Ectodermal cell (in vitro differentiated cells): ENCODE measurements at regions not wholly inside any gene's neighbourhood (a gene's known extent, or its start where the extent isn't known, plus 50 kb on each side); places are given as distances from the start of the nearest gene placed in this dataset.
"Not testable (repeated sequence)": the region's sequence is repeated elsewhere in the genome, so short reads cannot be mapped to it uniquely, and the experiment has no call there.

ENCODE experiments used
- H3K27ac ChIP-seq: 2 replicates; pipeline ENCODE4 v1.7.0; 2013; ENCODE audit warnings: mild to moderate bottlenecking, low read depth, low read length; ENCODE audit not compliant: insufficient read depth, poor library complexity, severe bottlenecking
- H3K27me3 ChIP-seq: 2 replicates; pipeline ENCODE4 v1.7.0; 2013; ENCODE audit warnings: mild to moderate bottlenecking, low read length; ENCODE audit not compliant: insufficient read depth, control insufficient read depth, poor library complexity, severe bottlenecking
- H3K36me3 ChIP-seq: one replicate; pipeline ENCODE4 v1.7.0; 2013; ENCODE audit warnings: low read length; ENCODE audit not compliant: control insufficient read depth, insufficient read depth
- H3K4me1 ChIP-seq: one replicate; pipeline ENCODE4 v1.7.0; 2013; ENCODE audit warnings: low read length; ENCODE audit not compliant: control insufficient read depth, insufficient read depth
- H3K4me3 ChIP-seq: 2 replicates; pipeline ENCODE4 v1.7.0; 2013; ENCODE audit warnings: low read depth, low read length, control low read depth; ENCODE audit not compliant: insufficient read depth
- H3K9me3 ChIP-seq: 2 replicates; pipeline ENCODE4 v1.7.0; 2013; ENCODE audit warnings: mild to moderate bottlenecking, low read length, moderate library complexity; ENCODE audit not compliant: control insufficient read depth
- WGBS, 2 experiments: methylation state at CpG; one replicate each; pipeline ENCODE4 v1.1.7; 2013; ENCODE audit warnings: missing lambda C conversion rate in 2 of 2; 5-methylcytosine and 5-hydroxymethylcytosine counted together

DNA sequence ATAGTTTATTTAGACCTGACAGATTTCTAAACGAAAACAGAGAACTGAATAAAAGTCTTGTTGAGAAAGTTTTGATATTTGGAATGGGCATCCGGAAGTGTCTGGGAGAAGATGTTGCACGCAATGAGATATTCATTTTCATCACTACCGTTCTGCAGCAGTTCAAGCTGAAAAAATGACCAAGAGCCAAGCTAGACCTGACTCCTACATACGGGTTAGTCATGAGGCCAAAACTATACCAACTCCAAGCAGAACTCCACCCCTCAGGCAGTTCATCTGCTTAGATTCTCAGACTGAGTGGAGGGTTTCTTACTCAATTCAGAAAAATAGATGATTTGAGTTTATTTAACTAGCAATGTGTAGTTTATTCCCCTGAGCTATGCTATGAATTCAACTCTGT, 95.4 kb upstream of the ANXA1 start:
- Histone ChIP-seq H3K36me3 (no peaks in the 10 kb centered on the region), H3K9me3 (no peaks in the 10 kb centered on the region), H3K4me1 (no peaks in the 10 kb centered on the region), H3K4me3 (no peak overlapping the region), H3K27ac (no peak overlapping the region), H3K27me3 (no peaks in the 10 kb centered on the region)
- 95 to 97% methylated on average over 5 of the region's 5 CpGs for WGBS, 2 experiments

GRCh38 chr9:73054091-73054490, 97.6 kb upstream of the ANXA1 start:
- no peak overlapping the region for H3K27ac ChIP-seq
- no peaks in the 10 kb centered on the region for H3K36me3 ChIP-seq

GRCh38 chr9:73053543-73053942, 98.1 kb upstream of the ANXA1 start:
- WGBS, 2 experiments = 83 to 86% methylated on average over 1 of the region's 1 CpG
- H3K4me3 ChIP-seq = no peak overlapping the region
- no peak overlapping the region for H3K27ac ChIP-seq
- no peaks in the 10 kb centered on the region for H3K36me3 ChIP-seq
- peaks cover 3% of the 10 kb centered on the region for H3K4me1 ChIP-seq
- H3K9me3 ChIP-seq = no peaks in the 10 kb centered on the region
- no peaks in the 10 kb centered on the region for H3K27me3 ChIP-seq

More at GRCh38 chr9:73054091-73054490, 97.6 kb upstream of the ANXA1 start:
- no peaks in the 10 kb centered on the region for H3K27me3 ChIP-seq
- no peak overlapping the region for H3K4me3 ChIP-seq
- no peaks in the 10 kb centered on the region for H3K9me3 ChIP-seq
- peaks cover 3% of the 10 kb centered on the region for H3K4me1 ChIP-seq

- 50 to 60% methylated on average over 4 of the region's 7 CpGs for WGBS, 2 experiments
- Histone ChIP-seq H3K4me3 (no peak overlapping the region), H3K9me3 (no peaks in the 10 kb centered on the region), H3K36me3 (no peaks in the 10 kb centered on the region), H3K27ac (no peak overlapping the region), H3K4me1 (peaks cover 3% of the 10 kb centered on the region), H3K27me3 (no peaks in the 10 kb centered on the region)
These were observed 98.2 kb upstream of the ALDH1A1 start for GRCh38 chr9:73050887-73051550.

- no peaks in the 10 kb centered on the region for H3K9me3 ChIP-seq
- no peak overlapping the region for H3K4me3 ChIP-seq
- no peaks in the 10 kb centered on the region for H3K36me3 ChIP-seq
- WGBS, 2 experiments = 69 to 87% methylated on average over 3 to 4 of the region's 5 CpGs
- H3K4me1 ChIP-seq = peaks cover 3% of the 10 kb centered on the region
- no peak overlapping the region for H3K27ac ChIP-seq
- H3K27me3 ChIP-seq = no peaks in the 10 kb centered on the region
These were observed 97.4 kb upstream of the ALDH1A1 start for GRCh38 chr9:73050065-73050816.

- no peaks in the 10 kb centered on the region for H3K9me3 ChIP-seq
These were observed 96.4 kb upstream of the ALDH1A1 start for GRCh38 chr9:73049280-73049679.

DNA sequence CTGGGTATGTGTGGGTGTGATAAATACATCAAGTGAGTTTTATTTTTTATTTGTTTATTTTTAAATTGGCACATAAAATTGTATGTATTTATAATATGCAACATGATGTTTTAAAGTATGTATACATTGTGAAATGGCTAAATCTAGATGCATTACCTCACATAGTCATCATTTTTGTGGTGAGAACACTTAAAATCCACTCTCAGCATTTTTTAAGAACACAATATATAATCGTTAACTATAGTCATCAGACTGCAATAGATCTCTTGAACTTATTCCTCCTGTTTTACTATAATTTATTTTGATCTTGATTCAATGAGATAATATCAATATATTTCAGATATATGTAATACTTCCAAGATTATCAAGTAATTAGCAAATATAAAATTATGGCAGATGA, 93.9 kb upstream of the ALDH1A1 start:
- H3K4me3 ChIP-seq = no peak overlapping the region
- H3K9me3 ChIP-seq = no peaks in the 10 kb centered on the region
- no peaks in the 10 kb centered on the region for H3K27me3 ChIP-seq
- 86 to 88% methylated on average over 1 of the region's 1 CpG for whole genome bisulfite sequencing, 2 experiments
- no peaks in the 10 kb centered on the region for H3K36me3 ChIP-seq
- H3K27ac ChIP-seq = no peak overlapping the region
- H3K4me1 ChIP-seq = peaks cover 3% of the 10 kb centered on the region

More at GRCh38 chr9:73049280-73049679, 96.4 kb upstream of the ALDH1A1 start:
- Histone ChIP-seq H3K4me1 (peaks cover 3% of the 10 kb centered on the region), H3K27ac (no peak overlapping the region), H3K27me3 (no peaks in the 10 kb centered on the region), H3K4me3 (no peak overlapping the region), H3K36me3 (no peaks in the 10 kb centered on the region)

GRCh38 chr9:73044776-73045175, 91.9 kb upstream of the ALDH1A1 start:
- not testable (repeated sequence) for H3K9me3 ChIP-seq, H3K27ac ChIP-seq, H3K4me1 ChIP-seq, H3K4me3 ChIP-seq, H3K27me3 ChIP-seq, H3K36me3 ChIP-seq
- WGBS, 2 experiments = 89 to 98% methylated on average over 3 to 4 of the region's 4 CpGs

DNA sequence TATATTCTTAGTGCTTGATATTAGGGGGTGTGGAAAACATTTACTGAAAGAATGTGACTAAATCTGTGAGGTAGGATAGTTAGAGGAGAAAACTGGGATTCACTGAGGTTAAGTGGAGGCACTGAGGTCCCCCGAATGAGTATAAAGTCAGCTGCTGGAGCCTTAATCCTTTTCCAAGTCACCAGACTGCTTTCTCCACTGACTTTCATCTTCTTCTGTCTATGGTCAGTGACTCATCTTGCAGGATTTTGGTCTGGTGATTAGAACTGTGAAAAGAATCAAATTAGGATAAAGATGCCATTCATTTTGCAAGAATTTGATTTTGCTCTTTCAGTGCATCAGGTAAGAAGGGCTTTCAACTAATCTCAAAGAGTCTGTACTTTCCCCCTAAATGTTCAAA, 89.3 kb upstream of the ALDH1A1 start:
- H3K27ac ChIP-seq = no peak overlapping the region
- 90 to 100% methylated on average over 1 of the region's 1 CpG for WGBS, 2 experiments
- peaks cover 7% of the 10 kb centered on the region for H3K4me1 ChIP-seq
- no peak overlapping the region for H3K4me3 ChIP-seq
- no peaks in the 10 kb centered on the region for H3K36me3 ChIP-seq
- H3K27me3 ChIP-seq = no peaks in the 10 kb centered on the region
- H3K9me3 ChIP-seq = no peaks in the 10 kb centered on the region

DNA sequence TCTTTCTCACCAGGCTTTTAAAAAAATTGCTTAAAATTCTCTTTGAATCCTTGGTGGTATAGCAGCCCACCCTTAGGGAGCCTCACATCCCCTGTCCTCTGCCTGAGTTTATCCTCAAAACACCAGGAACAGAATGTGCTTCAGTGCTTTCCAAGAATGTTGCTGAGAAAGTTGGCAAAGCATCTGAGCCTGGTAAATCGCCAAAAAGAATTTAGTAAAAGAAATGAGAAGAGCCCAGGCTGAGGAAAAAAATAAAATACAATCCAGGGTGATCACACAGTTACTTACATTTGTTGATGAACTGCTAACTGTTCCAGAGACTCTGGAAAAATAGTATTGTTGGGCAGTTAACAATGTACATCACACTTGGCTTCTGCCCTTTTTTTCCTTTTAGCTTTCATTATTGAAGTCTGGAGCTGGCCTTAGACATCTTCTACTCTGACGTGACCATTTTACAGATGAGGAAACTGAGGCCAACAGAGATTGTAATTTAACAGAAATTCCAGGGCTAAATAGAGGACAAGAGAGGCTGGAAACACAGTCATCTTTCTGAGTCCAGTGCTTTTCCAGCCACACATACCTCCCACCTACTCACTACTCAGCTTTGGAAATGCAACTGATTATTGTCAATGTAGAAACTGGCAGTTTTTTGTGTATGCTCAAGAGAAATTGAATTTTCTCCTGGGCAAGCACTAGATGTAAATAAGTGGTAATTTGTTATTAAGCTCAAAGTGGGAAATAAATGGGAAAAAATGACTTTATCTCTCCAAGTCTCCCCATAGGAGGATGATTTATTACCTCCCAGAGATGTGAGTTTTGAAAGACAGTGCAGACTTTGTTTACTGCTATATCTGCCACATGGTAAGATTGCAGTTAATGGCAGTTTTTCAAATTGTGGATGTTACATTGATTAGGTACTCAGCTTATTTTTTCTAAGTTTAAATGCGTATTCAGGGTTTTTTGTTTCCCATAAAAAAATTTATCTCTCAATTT, 86.7 kb upstream of the ALDH1A1 start:
- Histone ChIP-seq H3K9me3 (no peaks in the 10 kb centered on the region), H3K27ac (peak overlapping the region; percentile 12), H3K27me3 (no peaks in the 10 kb centered on the region), H3K36me3 (no peaks in the 10 kb centered on the region), H3K4me3 (no peak overlapping the region), H3K4me1 (peaks cover 7% of the 10 kb centered on the region)
- 88 to 94% methylated on average over 3 of the region's 3 CpGs for WGBS, 2 experiments
